ENCODE measurements at regions not wholly inside any gene's neighbourhood (a gene's known extent, or its start where the extent isn't known, plus 50 kb on each side); places are given as distances from the start of the nearest gene placed in this dataset.

DNA sequence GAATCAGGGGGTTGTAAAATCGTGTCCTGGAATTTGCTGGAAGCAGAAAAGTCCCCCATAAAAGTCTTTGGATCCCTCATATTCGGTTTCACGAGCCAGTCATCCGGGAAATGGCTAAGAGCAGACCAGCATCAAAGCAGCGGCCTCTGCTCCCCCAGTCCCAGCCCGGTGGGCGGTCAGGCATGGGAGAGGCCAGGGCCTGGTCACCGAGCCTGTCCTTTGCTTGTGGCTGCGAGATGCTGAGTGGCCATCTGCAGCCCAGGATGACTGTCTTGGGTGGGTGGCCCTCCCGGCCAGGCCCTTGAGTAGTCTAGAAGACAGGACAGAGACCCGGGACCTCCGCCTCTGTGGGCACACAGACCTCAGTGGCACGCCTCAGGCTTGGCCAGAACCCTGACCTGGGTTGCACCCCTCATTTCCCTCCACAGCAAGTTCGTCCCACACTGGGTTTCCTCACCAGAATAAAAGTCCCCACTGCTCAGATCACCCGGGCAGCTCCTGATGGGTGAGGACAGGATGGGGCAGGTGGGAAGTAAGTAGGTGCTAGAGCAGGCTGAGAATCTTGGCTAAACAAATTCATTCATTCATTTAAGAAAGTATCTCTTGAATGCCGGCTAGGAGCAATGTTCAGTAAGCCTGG lies 172.1 kb downstream of the BMP7 start:
- Mint-ChIP-seq H3K9me3 (no peaks in the 10 kb centered on the region), H3K27me3 (no peaks in the 10 kb centered on the region), H3K36me3 (no peaks in the 10 kb centered on the region), H3K27ac (no peak overlapping the region), H3K4me3 (no peak overlapping the region), H3K4me1 (peaks cover 0 to 9% (median 1%) of the 10 kb centered on the region in 4 donors)
- Histone ChIP-seq H3K36me3 (ENCODE audit: control insufficient read depth, insufficient read depth, low read length) (no peaks in the 10 kb centered on the region), H3K4me3 (ENCODE audit: low read depth, low read length) (no peak overlapping the region), H3K4me1 (ENCODE audit: control insufficient read depth, insufficient read depth, low read length, poor library complexity, severe bottlenecking) (no peaks in the 10 kb centered on the region), H3K9me3 (ENCODE audit: control insufficient read depth in 2 of 2, low read length in 2 of 2) (no peaks in the 10 kb centered on the region), H3K27me3 (ENCODE audit: control insufficient read depth, insufficient read depth, low read length) (no peaks in the 10 kb centered on the region), H3K27ac (ENCODE audit: insufficient read depth, low read length, poor library complexity, severe bottlenecking) (no peak overlapping the region)
- no peak for ATAC-seq (ENCODE audit: low read depth in 2 of 2)
- DNase-seq: no peak

DNA sequence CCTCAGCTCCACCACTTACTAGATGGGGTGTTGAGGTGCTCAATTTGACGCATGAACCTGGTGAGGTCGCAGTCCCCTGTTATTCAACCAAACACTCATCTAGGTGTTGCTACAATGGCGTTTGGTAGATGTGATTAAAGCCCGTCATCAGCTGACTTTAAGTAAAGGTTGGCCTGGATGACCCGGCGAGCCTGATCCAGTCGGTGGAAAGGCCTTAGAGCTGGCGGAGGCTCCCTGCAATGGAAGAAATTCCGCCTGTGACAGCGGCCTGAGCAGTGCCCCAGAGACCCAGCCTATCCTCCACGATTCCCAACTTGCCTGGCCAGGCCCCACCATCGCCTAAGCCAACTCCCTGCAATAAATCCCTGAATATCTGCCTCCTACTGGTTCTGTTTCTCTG lies 171.4 kb downstream of the BMP7 start:
- Mint-ChIP-seq H3K27ac (no peak overlapping the region), H3K27me3 (no peaks in the 10 kb centered on the region), H3K4me1 (peaks cover 0 to 9% (median 1%) of the 10 kb centered on the region in 4 donors), H3K4me3 (no peak overlapping the region), H3K9me3 (peaks cover 0 to 1% (median 0%) of the 10 kb centered on the region in 7 donors), H3K36me3 (no peaks in the 10 kb centered on the region)
- Histone ChIP-seq H3K36me3 (ENCODE audit: control insufficient read depth, insufficient read depth, low read length) (no peaks in the 10 kb centered on the region), H3K4me3 (ENCODE audit: low read depth, low read length) (no peak overlapping the region), H3K27me3 (ENCODE audit: control insufficient read depth, insufficient read depth, low read length) (no peaks in the 10 kb centered on the region), H3K27ac (ENCODE audit: insufficient read depth, low read length, poor library complexity, severe bottlenecking) (no peak overlapping the region), H3K9me3 (ENCODE audit: control insufficient read depth in 2 of 2, low read length in 2 of 2) (no peaks in the 10 kb centered on the region), H3K4me1 (ENCODE audit: control insufficient read depth, insufficient read depth, low read length, poor library complexity, severe bottlenecking) (no peaks in the 10 kb centered on the region)
- no peak for DNase-seq
- no peak for ATAC-seq (ENCODE audit: low read depth in 2 of 2)

DNA sequence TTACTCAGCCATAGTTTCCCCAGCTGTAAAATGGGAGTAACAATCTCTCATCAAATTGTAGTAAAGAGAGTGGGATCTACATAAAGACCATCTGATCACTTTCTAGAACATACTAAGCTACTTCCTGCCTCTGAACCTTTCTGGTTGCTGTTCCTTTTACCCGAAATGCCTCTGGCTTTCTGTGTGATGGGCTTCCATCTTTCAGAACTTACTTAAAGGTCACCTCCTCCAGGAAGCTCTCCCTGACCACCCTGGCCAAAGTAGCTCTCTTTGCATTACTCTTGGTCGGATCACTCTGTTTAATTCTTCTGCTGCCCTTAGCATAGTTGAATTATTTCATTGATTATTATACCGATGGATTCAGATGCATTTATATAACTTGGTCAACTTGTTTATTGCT lies 171.0 kb downstream of the BMP7 start:
- Mint-ChIP-seq H3K27ac (no peak overlapping the region), H3K27me3 (no peaks in the 10 kb centered on the region), H3K9me3 (peaks cover 0 to 1% (median 0%) of the 10 kb centered on the region in 7 donors), H3K4me3 (no peak overlapping the region), H3K4me1 (peaks cover 0 to 6% (median 1%) of the 10 kb centered on the region in 4 donors), H3K36me3 (no peaks in the 10 kb centered on the region)
- Histone ChIP-seq H3K9me3 (ENCODE audit: control insufficient read depth in 2 of 2, low read length in 2 of 2) (no peaks in the 10 kb centered on the region), H3K36me3 (ENCODE audit: control insufficient read depth, insufficient read depth, low read length) (no peaks in the 10 kb centered on the region), H3K27ac (ENCODE audit: insufficient read depth, low read length, poor library complexity, severe bottlenecking) (no peak overlapping the region), H3K4me3 (ENCODE audit: low read depth, low read length) (no peak overlapping the region), H3K27me3 (ENCODE audit: control insufficient read depth, insufficient read depth, low read length) (no peaks in the 10 kb centered on the region), H3K4me1 (ENCODE audit: control insufficient read depth, insufficient read depth, low read length, poor library complexity, severe bottlenecking) (no peaks in the 10 kb centered on the region)
- ATAC-seq (ENCODE audit: low read depth in 2 of 2) (no peak), DNase-seq (no peak)

DNA sequence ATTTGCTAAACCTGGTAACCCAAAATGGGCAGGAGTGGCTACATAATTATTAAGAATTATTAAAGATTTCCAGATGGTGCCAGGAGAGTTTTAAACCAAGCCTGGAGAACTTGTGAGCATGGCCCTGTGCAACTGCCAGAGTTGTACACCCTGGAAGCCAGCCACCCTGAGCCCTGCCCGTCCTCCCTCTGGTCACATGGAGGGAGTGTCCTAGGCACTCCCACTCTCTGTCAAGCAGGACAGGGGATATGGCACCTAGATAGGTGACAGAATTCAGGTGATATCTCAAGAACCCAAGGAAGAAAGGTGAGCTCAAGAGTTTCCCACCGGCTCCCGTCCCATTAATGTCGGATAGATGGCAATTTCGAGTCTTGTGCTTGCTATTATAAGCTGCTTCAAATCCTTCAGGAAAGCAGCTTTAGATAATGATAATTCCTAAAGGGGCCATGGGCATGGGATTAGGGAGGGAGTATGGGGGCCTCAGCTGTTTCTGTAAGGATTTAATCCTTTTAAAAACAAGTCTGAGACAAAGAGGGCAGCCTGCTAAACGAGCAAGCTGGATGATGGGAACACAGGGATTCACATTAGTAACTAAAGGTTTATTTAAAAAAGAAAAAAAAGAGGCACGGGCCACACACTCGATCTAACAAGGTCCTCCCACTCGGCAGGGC lies 169.1 kb downstream of the BMP7 start:
- Histone ChIP-seq H3K4me3 (ENCODE audit: low read depth, low read length) (no peak overlapping the region), H3K36me3 (ENCODE audit: control insufficient read depth, insufficient read depth, low read length) (no peaks in the 10 kb centered on the region), H3K9me3 (ENCODE audit: control insufficient read depth in 2 of 2, low read length in 2 of 2) (no peaks in the 10 kb centered on the region), H3K27ac (ENCODE audit: insufficient read depth, low read length, poor library complexity, severe bottlenecking) (no peak overlapping the region), H3K27me3 (ENCODE audit: control insufficient read depth, insufficient read depth, low read length) (no peaks in the 10 kb centered on the region), H3K4me1 (ENCODE audit: control insufficient read depth, insufficient read depth, low read length, poor library complexity, severe bottlenecking) (no peaks in the 10 kb centered on the region)
- no peaks in the 10 kb centered on the region for H3K27me3 Mint-ChIP-seq
- no peak overlapping the region for H3K27ac Mint-ChIP-seq
- H3K36me3 Mint-ChIP-seq: no peaks in the 10 kb centered on the region
- no peak for DNase-seq
- H3K4me1 Mint-ChIP-seq: peaks cover 0 to 3% (median 0%) of the 10 kb centered on the region in 4 donors
- ATAC-seq (ENCODE audit: low read depth in 2 of 2): no peak
- no peak overlapping the region for H3K4me3 Mint-ChIP-seq
- H3K9me3 Mint-ChIP-seq: peaks cover 0 to 4% (median 0%) of the 10 kb centered on the region in 7 donors

DNA sequence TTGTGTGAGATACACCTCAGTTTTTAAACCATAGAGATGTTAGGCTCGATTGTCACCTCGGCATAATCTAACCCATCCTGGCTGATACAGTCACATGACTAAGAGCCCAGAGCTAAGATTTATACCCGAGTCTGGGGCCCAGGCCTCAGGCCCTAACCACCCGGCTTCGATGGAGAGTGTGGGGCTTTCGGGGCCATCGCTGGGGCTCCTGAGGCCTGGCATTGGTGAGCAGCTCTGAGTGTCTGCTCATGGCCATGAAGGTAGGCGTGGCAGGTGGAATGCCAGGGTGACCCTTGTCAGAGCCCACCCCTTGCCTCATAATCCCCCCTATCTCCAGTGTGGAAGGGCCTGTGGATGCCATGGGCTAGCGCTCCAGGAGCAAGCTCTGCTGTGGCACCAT lies 164.3 kb downstream of the BMP7 start:
- no peak overlapping the region for H3K4me3 Mint-ChIP-seq
- Histone ChIP-seq H3K36me3 (ENCODE audit: control insufficient read depth, insufficient read depth, low read length) (no peaks in the 10 kb centered on the region), H3K9me3 (ENCODE audit: control insufficient read depth in 2 of 2, low read length in 2 of 2) (no peaks in the 10 kb centered on the region), H3K4me3 (ENCODE audit: low read depth, low read length) (no peak overlapping the region), H3K4me1 (ENCODE audit: control insufficient read depth, insufficient read depth, low read length, poor library complexity, severe bottlenecking) (no peaks in the 10 kb centered on the region), H3K27me3 (ENCODE audit: control insufficient read depth, insufficient read depth, low read length) (no peaks in the 10 kb centered on the region), H3K27ac (ENCODE audit: insufficient read depth, low read length, poor library complexity, severe bottlenecking) (no peak overlapping the region)
- DNase-seq (no peak), ATAC-seq (ENCODE audit: low read depth in 2 of 2) (no peak)
- no peaks in the 10 kb centered on the region for H3K4me1 Mint-ChIP-seq
- H3K36me3 Mint-ChIP-seq: no peaks in the 10 kb centered on the region
- H3K9me3 Mint-ChIP-seq: peaks cover 0 to 4% (median 0%) of the 10 kb centered on the region in 7 donors
- no peak overlapping the region for H3K27ac Mint-ChIP-seq
- H3K27me3 Mint-ChIP-seq: peaks cover under 1% of the 10 kb centered on the region

DNA sequence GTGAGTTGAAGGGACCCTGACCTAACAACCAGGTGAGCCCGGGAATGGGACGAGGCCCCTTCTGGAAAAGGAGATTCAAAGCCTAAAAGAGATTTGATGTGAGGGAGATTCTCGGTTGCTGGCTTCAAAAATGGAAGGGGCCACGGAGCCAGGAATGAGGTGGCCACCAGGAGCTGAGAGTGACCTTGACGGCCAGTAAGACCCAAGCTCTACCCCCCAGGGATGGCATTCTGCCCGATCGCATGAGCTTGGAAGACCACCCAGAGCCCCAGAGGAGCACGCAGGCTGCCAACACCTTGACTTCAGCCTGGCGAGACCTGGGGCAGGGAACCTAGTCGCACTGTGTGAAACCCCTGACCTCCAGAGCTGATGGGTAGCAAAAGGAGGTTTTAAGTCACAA lies 163.9 kb downstream of the BMP7 start:
- H3K27ac Mint-ChIP-seq: no peak overlapping the region
- H3K4me3 Mint-ChIP-seq: no peak overlapping the region
- no peak for ATAC-seq (ENCODE audit: low read depth in 2 of 2)
- H3K27me3 Mint-ChIP-seq: peaks cover 4% of the 10 kb centered on the region
- H3K9me3 ChIP-seq (ENCODE audit: control insufficient read depth in 2 of 2, low read length in 2 of 2): no peaks in the 10 kb centered on the region
- no peaks in the 10 kb centered on the region for H3K36me3 Mint-ChIP-seq
- no peaks in the 10 kb centered on the region for H3K36me3 ChIP-seq (ENCODE audit: control insufficient read depth, insufficient read depth, low read length)
- no peaks in the 10 kb centered on the region for H3K4me1 Mint-ChIP-seq
- H3K27ac ChIP-seq (ENCODE audit: insufficient read depth, low read length, poor library complexity, severe bottlenecking): no peak overlapping the region
- H3K4me3 ChIP-seq (ENCODE audit: low read depth, low read length): no peak overlapping the region
- H3K4me1 ChIP-seq (ENCODE audit: control insufficient read depth, insufficient read depth, low read length, poor library complexity, severe bottlenecking): no peaks in the 10 kb centered on the region
- no peak for DNase-seq
- no peaks in the 10 kb centered on the region for H3K27me3 ChIP-seq (ENCODE audit: control insufficient read depth, insufficient read depth, low read length)
- H3K9me3 Mint-ChIP-seq: peaks cover 0 to 4% (median 0%) of the 10 kb centered on the region in 7 donors

DNA sequence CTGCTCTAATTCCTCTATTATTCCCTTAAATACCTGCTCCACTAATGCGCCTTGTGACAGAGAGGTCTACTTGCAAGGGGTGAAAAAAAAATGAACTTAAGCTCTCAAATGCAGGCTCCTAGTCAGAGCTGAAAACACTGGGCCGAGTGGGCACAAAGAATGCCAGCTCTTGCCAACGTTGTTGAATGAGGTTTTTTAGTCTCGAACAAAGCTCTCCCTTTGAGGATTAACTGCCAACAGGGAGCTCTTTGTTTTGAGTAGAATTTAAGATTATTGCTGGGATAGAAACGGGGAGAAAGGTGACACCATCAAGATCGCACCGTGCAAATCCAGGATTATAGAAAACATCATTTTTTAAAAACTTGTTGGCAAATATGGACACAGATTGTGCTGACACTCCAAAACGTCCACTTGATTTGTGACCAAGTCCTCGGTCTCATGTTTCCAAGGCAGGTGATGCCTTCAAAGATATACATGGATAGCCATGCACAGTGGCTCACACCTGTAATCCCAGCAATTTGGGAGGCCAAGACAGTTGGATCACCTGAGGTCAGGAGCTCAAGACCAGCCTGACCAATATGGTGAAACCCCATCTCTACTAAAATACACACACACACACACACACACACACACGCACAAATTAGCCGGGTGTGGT lies 163.2 kb downstream of the BMP7 start:
- Mint-ChIP-seq H3K9me3 (peaks cover 0 to 4% (median 0%) of the 10 kb centered on the region in 7 donors), H3K27ac (no peak overlapping the region)
- ATAC-seq (ENCODE audit: low read depth in 2 of 2): no peak

More for the DNA sequence above, 163.2 kb downstream of the BMP7 start:
- Mint-ChIP-seq H3K36me3 (no peaks in the 10 kb centered on the region), H3K4me1 (no peaks in the 10 kb centered on the region), H3K27me3 (peaks cover 6% of the 10 kb centered on the region), H3K4me3 (no peak overlapping the region)
- H3K27me3 ChIP-seq (ENCODE audit: control insufficient read depth, insufficient read depth, low read length): no peaks in the 10 kb centered on the region
- no peaks in the 10 kb centered on the region for H3K9me3 ChIP-seq (ENCODE audit: control insufficient read depth in 2 of 2, low read length in 2 of 2)
- H3K4me1 ChIP-seq (ENCODE audit: control insufficient read depth, insufficient read depth, low read length, poor library complexity, severe bottlenecking): no peaks in the 10 kb centered on the region
- DNase-seq: no peak
- no peak overlapping the region for H3K4me3 ChIP-seq (ENCODE audit: low read depth, low read length)
- H3K27ac ChIP-seq (ENCODE audit: insufficient read depth, low read length, poor library complexity, severe bottlenecking): no peak overlapping the region
- no peaks in the 10 kb centered on the region for H3K36me3 ChIP-seq (ENCODE audit: control insufficient read depth, insufficient read depth, low read length)
